K562 (cell line): ENCODE measurements at regions not wholly inside any gene's neighbourhood (a gene's known extent, or its start where the extent isn't known, plus 50 kb on each side); places are given as distances from the start of the nearest gene placed in this dataset.

Source experiments
- ATAC-seq: fragments of 200-7000 bp; cut with Tn5 transposase; 3 replicates; pipeline ENCODE4 v1.9.1; 2020; ENCODE audit warnings: moderate library complexity
- BruUV-seq: library from RNA; stranded (reverse); fragments of 400-500 nt; replicated peaks from 2 replicates; lab custom pipeline; 2021; lab: Mats Ljungman, UMichigan
- CTCF ChIA-PET: fragments of 300-600 bp; formaldehyde crosslinking; extraction: SDS; loops from one replicate; lab custom pipeline; 2021; ENCODE audit warnings: low intra/inter-chr PET ratio; lab: Yijun Ruan, JAX
- POLR2A ChIA-PET: fragments of 300-600, 350-650 bp; sonication (Branson Sonifier 250); formaldehyde crosslinking; extraction: SDS; loops from one replicate; lab custom pipeline; 2021; ENCODE audit warnings: antibody characterized with exemption, inconsistent platforms; lab: Yijun Ruan, JAX
- DNase-seq, 4 experiments: peaks; one replicate each; pipeline versions ENCODE4 v3.0.0 to v3.0.0-alpha.2; 2011 to 2018; ENCODE audit warnings: low spot score in 3 of 4, mixed read lengths in 3 of 4; ENCODE audit errors: extremely low read depth in 1 of 4
- FAIRE-seq: peaks from 2 replicates; lab custom pipeline; 2011; peaks lifted over from hg19 to GRCh38; lab: Jason Lieb, UNC
- H2AFZ ChIP-seq: 2 replicates; pipeline ENCODE4 v1.6.0; 2011; ENCODE audit warnings: low read depth, low read length, control low read depth, inconsistent platforms
- H3K27ac ChIP-seq: fragments of 200-600 bp; 3 replicates; pipeline ENCODE4 v1.8.0; 2011; ENCODE audit warnings: low read depth, mild to moderate bottlenecking, control low read depth, inconsistent platforms, low read length, moderate library complexity, mixed read lengths; ENCODE audit errors: extremely low read depth
- H3K27me3 ChIP-seq, 2 experiments: fragments of 300-600 bp in 1 of 2; 2 replicates in 1 of 2; 3 replicates in 1 of 2; pipeline versions ENCODE4 v1.6.0 to v1.8.0; 2011; ENCODE audit warnings: inconsistent platforms in 2 of 2, low read length in 2 of 2, mild to moderate bottlenecking in 1 of 2, mixed read lengths in 1 of 2, moderate library complexity in 1 of 2; ENCODE audit not compliant: control insufficient read depth in 2 of 2, insufficient read depth in 2 of 2
- H3K36me3 ChIP-seq: fragments of 300-600 bp; 3 replicates; pipeline ENCODE4 v1.8.0; 2011; ENCODE audit warnings: mild to moderate bottlenecking, low read length, inconsistent platforms; ENCODE audit not compliant: control insufficient read depth, insufficient read depth
- H3K4me1 ChIP-seq, 2 experiments: fragments of 200-600 bp in 1 of 2; replicated peaks in 1 of 2; 2 replicates in 1 of 2; 3 replicates in 1 of 2; pipeline versions ENCODE4 v1.5.1 to v1.8.0; 2011; ENCODE audit warnings: inconsistent platforms in 2 of 2, low read length in 2 of 2, mild to moderate bottlenecking in 1 of 2, mixed read lengths in 1 of 2, moderate library complexity in 1 of 2; ENCODE audit not compliant: control insufficient read depth in 2 of 2, insufficient read depth in 2 of 2
- H3K4me2 ChIP-seq: 2 replicates; pipeline ENCODE4 v1.6.1; 2011; ENCODE audit warnings: low read length, control low read depth, inconsistent platforms, mixed read lengths; ENCODE audit not compliant: insufficient read depth
- H3K4me3 ChIP-seq: fragments of 200-600 bp; sonication (generic), shearing (Covaris generic); 2 replicates; pipeline ENCODE4 v1.5.1; 2016; ENCODE audit warnings: control low read depth, inconsistent platforms
- H3K79me2 ChIP-seq: fragments of 200-600 bp; 3 replicates; pipeline ENCODE4 v1.8.0; 2011; ENCODE audit warnings: low read length, inconsistent platforms; ENCODE audit not compliant: control insufficient read depth, insufficient read depth
- H3K9ac ChIP-seq, 2 experiments: 2 replicates each; pipeline versions ENCODE4 v1.6.0 to v1.6.1; 2011; ENCODE audit warnings: low read depth in 2 of 2, low read length in 2 of 2, control low read depth in 1 of 2, inconsistent platforms in 1 of 2, mild to moderate bottlenecking in 1 of 2, mixed read lengths in 1 of 2; ENCODE audit not compliant: insufficient read depth in 1 of 2
- H3K9me1 ChIP-seq: one replicate; pipeline ENCODE4 v1.6.0; 2011; ENCODE audit warnings: inconsistent platforms, mild to moderate bottlenecking, low read length, moderate library complexity; ENCODE audit not compliant: control insufficient read depth, insufficient read depth
- H3K9me3 ChIP-seq: replicated peaks from 2 replicates; pipeline ENCODE4 v1.5.1; 2011; ENCODE audit warnings: low read depth, low read length, inconsistent platforms; ENCODE audit not compliant: control insufficient read depth, insufficient read depth
- H4K20me1 ChIP-seq: replicated peaks from 2 replicates; pipeline ENCODE4 v1.6.1; 2011; ENCODE audit warnings: low read length, inconsistent platforms, mixed read lengths; ENCODE audit not compliant: control insufficient read depth, insufficient read depth
- ELF2 ChIP-seq: fragments of 250-450 bp; sonication (Bioruptor Pico); IDR thresholded peaks from 2 replicates; pipeline ENCODE4 v1.5.0; 2021; ENCODE audit warnings: mild to moderate bottlenecking
- ETV6 ChIP-seq, 3 experiments: fragments of 150-350 bp in 1 of 3; sonication (generic) in 1 of 3; formaldehyde crosslinking in 1 of 3; IDR thresholded peaks; 2 replicates each; pipeline versions ENCODE4 v1.6.1 to v1.8.0; 2014 to 2022; ENCODE audit warnings: borderline replicate concordance in 2 of 3, low read depth in 2 of 3, antibody characterized with exemption in 1 of 3, low read length in 1 of 3, mild to moderate bottlenecking in 1 of 3, missing genetic modification reagents in 1 of 3
- MCM3 ChIP-seq: fragments of 450-650 bp; IDR thresholded peaks from 2 replicates; pipeline ENCODE4 v1.6.1; 2016
- PTRF ChIP-seq: fragments of 450-650 bp; IDR thresholded peaks from 2 replicates; pipeline ENCODE4 v1.6.1; 2016; ENCODE audit warnings: mild to moderate bottlenecking, missing genetic modification characterization, missing compliant biosample characterization
- ZFP36 ChIP-seq: fragments of 150-350 bp; IDR thresholded peaks from 2 replicates; pipeline ENCODE4 v1.6.1; 2018; ENCODE audit warnings: low read length, low read depth; ENCODE audit not compliant: partially characterized antibody
- WGBS: fragments of 100-300 bp; shearing (Covaris generic); methylation state at CpG from one replicate; pipeline ENCODE4 v1.1.6; 2016; ENCODE audit warnings: low coverage, mixed read lengths; ENCODE audit not compliant: insufficient coverage; ENCODE audit errors: missing lambda C conversion rate; 5-methylcytosine and 5-hydroxymethylcytosine counted together
- in situ Hi-C: fragments of 300-500 bp; cut with MboI; formaldehyde crosslinking; loops from 4 replicates; pipeline ENCODE4 v1.15.0; 2018; ENCODE audit warnings: inconsistent platforms, mixed read lengths
- intact Hi-C: fragments of 100-400 bp; cut with micrococcal nuclease; formaldehyde crosslinking; loops from 2 replicates; pipeline ENCODE4 v1.14.2; 2022
- TF ChIP-seq, protein P1 (sequence below): sonication (generic); formaldehyde crosslinking; IDR thresholded peaks from 2 replicates; pipeline ENCODE4 v1.8.0; 2022; ENCODE audit warnings: mild to moderate bottlenecking, missing genetic modification reagents
- TF ChIP-seq, protein P2 (sequence below): fragments of 450-650 bp; IDR thresholded peaks from 2 replicates; pipeline ENCODE4 v1.6.1; 2018; ENCODE audit not compliant: partially characterized antibody
- TF ChIP-seq, protein P3 (sequence below): fragments of 250-450 bp; sonication (Bioruptor Pico); IDR thresholded peaks from 2 replicates; pipeline ENCODE4 v1.8.0; 2022; ENCODE audit warnings: moderate library complexity, mild to moderate bottlenecking, inconsistent platforms

DNA sequence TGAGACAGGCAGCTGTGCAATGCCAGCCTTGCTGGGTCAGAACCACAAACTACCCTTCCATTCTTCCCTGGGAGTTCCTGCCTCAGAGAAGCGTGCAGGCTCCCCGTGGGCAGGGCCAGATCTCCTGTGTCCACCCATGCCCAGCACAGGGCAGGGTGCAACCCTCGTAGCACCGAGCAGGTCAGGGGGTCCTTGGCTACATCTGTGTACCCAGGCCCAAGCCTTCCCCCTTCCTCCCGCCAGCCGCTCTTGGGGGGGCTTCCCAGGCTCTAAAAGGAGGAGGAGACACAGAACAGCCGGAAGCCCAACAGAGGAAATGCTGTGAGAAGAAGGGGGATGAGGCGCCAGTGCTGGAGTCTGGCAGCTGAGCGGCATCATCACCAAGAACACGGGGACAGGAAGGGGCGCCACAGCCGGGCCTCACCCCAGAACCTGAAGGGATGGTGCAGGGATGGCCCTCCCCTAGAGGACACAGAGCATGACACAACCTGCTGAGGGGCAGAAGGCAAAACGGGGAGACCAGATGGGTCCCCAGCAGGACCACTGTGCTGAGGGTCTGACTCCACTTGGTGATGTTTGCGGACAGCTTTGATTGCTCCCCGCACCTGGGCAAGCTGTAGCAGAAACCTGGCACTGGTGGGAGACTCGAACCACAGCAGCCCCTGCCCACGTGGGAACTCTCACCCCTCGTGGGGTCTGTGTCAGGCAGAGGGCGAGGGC is 233.2 kb downstream of the NPHP4 start (continued):
- TF ChIP-seq, protein P1, sequence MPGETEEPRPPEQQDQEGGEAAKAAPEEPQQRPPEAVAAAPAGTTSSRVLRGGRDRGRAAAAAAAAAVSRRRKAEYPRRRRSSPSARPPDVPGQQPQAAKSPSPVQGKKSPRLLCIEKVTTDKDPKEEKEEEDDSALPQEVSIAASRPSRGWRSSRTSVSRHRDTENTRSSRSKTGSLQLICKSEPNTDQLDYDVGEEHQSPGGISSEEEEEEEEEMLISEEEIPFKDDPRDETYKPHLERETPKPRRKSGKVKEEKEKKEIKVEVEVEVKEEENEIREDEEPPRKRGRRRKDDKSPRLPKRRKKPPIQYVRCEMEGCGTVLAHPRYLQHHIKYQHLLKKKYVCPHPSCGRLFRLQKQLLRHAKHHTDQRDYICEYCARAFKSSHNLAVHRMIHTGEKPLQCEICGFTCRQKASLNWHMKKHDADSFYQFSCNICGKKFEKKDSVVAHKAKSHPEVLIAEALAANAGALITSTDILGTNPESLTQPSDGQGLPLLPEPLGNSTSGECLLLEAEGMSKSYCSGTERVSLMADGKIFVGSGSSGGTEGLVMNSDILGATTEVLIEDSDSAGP (CRISPR knock-in tag) = no peak
- TF ChIP-seq ZFP36 = no peak
- TF ChIP-seq ELF2 (CRISPR knock-in tag) = no peak
- TF ChIP-seq, all 486 proteins: peak for 0

DNA sequence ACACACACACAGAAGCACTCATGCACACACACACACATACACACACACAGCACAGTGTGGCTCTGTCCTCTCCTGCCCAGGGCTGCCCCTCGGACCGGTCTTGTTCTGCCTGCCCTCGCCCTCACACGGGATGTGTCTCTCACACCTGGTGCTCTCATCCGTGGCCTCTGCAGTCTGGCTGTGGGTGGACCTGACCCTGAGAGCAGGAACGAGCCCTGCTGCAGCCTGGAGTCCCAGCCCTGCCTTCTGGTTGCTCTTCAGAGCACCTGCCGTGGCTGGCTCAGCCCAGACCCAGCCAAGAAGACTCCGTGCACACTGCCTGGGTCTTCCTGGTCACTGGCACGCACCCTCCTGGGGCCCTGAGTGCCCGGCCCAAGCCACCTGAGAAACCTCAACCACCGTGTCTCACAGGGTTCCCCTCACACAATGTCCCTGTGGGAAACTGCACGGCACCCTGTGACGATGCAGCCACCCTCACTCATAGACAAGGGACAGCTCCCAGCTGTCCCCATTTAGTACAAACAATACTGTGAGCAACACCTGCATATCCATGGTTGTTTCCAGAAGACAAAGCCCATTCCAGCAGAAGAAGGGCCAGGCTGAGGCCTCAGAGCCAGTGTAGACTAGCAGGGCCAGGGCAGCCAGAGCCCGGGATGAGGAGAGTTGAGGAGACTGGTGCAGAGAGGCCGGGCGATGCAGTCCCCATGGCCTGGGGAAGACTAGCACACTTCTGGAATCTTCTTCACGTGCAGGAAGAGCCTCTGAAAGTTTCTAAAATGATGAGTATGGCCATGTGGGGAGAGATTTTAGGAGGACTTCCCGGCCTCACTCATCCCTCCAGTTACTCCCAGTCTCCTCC is 234.0 kb downstream of the NPHP4 start:
- H3K9me1 ChIP-seq = no peaks in the 10 kb centered on the region
- H3K36me3 ChIP-seq = no peaks in the 10 kb centered on the region
- H3K27me3 ChIP-seq = peaks cover 42 to 52% of the 10 kb centered on the region in 2 experiments
- no peak overlapping the region for H3K27ac ChIP-seq
- under 1% methylated on average over 18 of the region's 18 CpGs for WGBS
- no peak overlapping the region for H2AFZ ChIP-seq
- H3K9me3 ChIP-seq = no peaks in the 10 kb centered on the region; the same call in 1 of the 2 replicates
- ChIA-PET POLR2A (interaction anchor here (0.7 kb wide), 1 partner anchor 15 kb away, joined by 3 read pairs; no protein-coding TSS in a partner anchor), CTCF (no interaction called here)
- H3K79me2 ChIP-seq = no peaks in the 10 kb centered on the region
- H3K4me2 ChIP-seq = no peak overlapping the region
- H3K4me1 ChIP-seq = peaks cover 0 to 4% of the 10 kb centered on the region in 2 experiments; a peak in 1 of 5 replicates
- no peak overlapping the region for H3K9ac ChIP-seq
- H4K20me1 ChIP-seq = no peaks in the 10 kb centered on the region; the same call in 1 of the 2 replicates
- H3K4me3 ChIP-seq = no peak overlapping the region
- DNase-seq (no peak), ATAC-seq (peak; percentile 27; the same call in 2 of the 3 replicates), FAIRE-seq (no peak)
- in situ Hi-C loops = no loop called here
- intact Hi-C loops = loop anchor here (10.0 kb wide), 1 partner anchor 77 kb away; no protein-coding TSS in a partner anchor
- BruUV-seq = no TSS peak
- TF ChIP-seq ETV6 (IDR thresholded peaks at IDR 0.05; ENCODE audit: borderline replicate concordance in 1 of 2, low read depth in 2 of 2, low read length in 1 of 2) (no peak), ETV6 (CRISPR knock-in tag; IDR thresholded peaks at IDR 0.05; ENCODE audit: borderline replicate concordance) (no peak), MCM3 (0 out of 2 replicates have a peak, but pooled peaks have one; percentile 14), PTRF (tag) (no peak)
- TF ChIP-seq, protein P2, sequence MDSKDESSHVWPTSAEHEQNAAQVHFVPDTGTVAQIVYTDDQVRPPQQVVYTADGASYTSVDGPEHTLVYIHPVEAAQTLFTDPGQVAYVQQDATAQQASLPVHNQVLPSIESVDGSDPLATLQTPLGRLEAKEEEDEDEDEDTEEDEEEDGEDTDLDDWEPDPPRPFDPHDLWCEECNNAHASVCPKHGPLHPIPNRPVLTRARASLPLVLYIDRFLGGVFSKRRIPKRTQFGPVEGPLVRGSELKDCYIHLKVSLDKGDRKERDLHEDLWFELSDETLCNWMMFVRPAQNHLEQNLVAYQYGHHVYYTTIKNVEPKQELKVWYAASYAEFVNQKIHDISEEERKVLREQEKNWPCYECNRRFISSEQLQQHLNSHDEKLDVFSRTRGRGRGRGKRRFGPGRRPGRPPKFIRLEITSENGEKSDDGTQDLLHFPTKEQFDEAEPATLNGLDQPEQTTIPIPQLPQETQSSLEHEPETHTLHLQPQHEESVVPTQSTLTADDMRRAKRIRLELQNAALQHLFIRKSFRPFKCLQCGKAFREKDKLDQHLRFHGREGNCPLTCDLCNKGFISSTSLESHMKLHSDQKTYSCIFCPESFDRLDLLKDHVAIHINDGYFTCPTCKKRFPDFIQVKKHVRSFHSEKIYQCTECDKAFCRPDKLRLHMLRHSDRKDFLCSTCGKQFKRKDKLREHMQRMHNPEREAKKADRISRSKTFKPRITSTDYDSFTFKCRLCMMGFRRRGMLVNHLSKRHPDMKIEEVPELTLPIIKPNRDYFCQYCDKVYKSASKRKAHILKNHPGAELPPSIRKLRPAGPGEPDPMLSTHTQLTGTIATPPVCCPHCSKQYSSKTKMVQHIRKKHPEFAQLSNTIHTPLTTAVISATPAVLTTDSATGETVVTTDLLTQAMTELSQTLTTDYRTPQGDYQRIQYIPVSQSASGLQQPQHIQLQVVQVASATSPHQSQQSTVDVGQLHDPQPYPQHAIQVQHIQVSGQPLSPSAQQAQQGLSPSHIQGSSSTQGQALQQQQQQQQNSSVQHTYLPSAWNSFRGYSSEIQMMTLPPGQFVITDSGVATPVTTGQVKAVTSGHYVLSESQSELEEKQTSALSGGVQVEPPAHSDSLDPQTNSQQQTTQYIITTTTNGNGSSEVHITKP = no peak
- TF ChIP-seq, protein P3, sequence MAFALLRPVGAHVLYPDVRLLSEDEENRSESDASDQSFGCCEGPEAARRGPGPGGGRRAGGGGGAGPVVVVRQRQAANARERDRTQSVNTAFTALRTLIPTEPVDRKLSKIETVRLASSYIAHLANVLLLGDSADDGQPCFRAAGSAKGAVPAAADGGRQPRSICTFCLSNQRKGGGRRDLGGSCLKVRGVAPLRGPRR (CRISPR knock-in tag) = no peak
